Thyroid gland (tissue), 4 donors: ENCODE measurements at regions not wholly inside any gene's neighbourhood (a gene's known extent, or its start where the extent isn't known, plus 50 kb on each side); places are given as distances from the start of the nearest gene placed in this dataset.
"Not testable (repeated sequence)": the region's sequence is repeated elsewhere in the genome, so short reads cannot be mapped to it uniquely, and the experiment has no call there.

Experiments
- CTCF ChIP-seq, 6 experiments: fragments of 200-600 bp in 3 of 6; fragments of 450-650 bp in 3 of 6; sonication (generic) in 3 of 6; IDR thresholded peaks; one replicate each; pipeline ENCODE4 v1.5.1; 2016 to 2019; ENCODE audit warnings: antibody characterized with exemption in 6 of 6, mild to moderate bottlenecking in 2 of 6, inconsistent platforms in 1 of 6, moderate library complexity in 1 of 6
- POLR2A ChIP-seq, 2 donors: fragments of 450-650 bp; IDR thresholded peaks; one replicate each; pipeline ENCODE4 v1.6.1; 2017; ENCODE audit warnings: antibody characterized with exemption in 2 of 2, mild to moderate bottlenecking in 2 of 2, moderate library complexity in 1 of 2

- not testable (repeated sequence) for TF ChIP-seq CTCF, POLR2A (IDR thresholded peaks at IDR 0.05)
These were observed 81.4 kb upstream of the PITRM1 start for GRCh38 chr10:3253974-3254373.
